ENCODE measurements at regions not wholly inside any gene's neighbourhood (a gene's known extent, or its start where the extent isn't known, plus 50 kb on each side); places are given as distances from the start of the nearest gene placed in this dataset.

GRCh38 chr2:45248214-45248613, 239.0 kb upstream of the SIX2 start:
- DNase-seq = no peak

DNA sequence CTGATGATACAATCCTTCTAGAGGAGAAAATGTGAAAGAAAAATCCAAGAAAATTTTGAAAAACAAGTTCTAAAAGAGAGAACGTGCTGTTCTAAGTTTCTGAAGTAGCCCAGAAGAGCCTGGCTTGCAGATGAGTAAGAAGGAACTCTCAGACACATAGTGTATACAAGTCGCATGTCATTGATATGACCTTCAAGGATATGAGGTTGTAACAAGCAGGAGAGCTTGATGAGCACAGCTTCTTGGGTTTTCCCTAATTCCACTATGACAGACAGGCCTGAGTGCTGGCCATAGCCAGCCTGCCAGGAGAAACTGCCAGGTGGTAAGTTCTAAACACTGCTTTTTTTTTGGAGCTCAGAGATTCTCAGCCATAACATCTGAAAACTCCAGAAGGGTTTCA, 235.7 kb upstream of the SIX2 start:
- no peak for DNase-seq

GRCh38 chr2:45242161-45242741, 233.0 kb upstream of the SIX2 start:
- DNase-seq = no peak

DNA sequence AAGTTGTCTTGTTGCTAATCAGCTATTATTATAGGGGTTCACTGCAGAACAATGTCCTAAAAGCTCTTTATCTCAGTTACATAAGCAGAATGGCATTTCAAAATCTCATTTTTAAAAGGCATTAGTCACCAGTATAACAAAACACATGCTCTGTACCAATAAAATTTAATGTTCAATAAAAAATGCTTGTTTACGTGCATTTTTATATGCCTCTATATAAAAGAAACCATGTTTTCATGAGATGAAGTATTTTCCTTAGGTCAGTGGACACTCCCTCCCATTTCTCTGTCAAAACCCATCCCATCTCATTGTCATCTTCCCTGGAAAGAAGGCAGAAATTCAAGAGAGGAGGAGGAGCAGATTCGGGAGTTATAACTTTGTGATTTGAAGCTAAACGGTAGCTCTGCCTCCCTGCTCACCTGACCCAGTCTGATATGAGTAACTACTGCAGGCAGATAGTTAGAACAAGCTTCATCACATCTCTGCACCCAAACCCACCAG, 231.9 kb upstream of the SIX2 start:
- no peak for DNase-seq

- DNase-seq = peak; percentile 11
These were observed 228.7 kb upstream of the SIX2 start for GRCh38 chr2:45237850-45238542.

DNA sequence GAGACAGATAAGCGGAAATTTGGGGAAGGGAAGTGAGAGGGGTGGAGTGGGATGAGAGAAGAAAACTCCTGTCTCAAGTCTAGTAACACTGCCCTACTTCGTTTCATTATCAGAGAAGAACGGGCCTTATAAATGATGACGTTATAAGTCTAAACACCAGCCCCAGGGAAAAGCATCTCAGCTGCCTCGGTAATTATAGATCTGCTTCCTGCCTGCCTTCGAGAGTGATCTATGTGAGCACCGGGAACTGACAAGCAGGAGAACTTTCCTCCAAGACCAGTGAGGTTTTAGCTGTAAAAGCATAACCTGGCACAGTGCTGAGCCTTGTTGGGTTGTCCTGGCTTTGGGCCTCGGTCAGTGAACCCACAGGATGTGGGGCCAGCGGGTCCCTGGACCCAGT, 227.9 kb upstream of the SIX2 start:
- DNase-seq = no peak

DNA sequence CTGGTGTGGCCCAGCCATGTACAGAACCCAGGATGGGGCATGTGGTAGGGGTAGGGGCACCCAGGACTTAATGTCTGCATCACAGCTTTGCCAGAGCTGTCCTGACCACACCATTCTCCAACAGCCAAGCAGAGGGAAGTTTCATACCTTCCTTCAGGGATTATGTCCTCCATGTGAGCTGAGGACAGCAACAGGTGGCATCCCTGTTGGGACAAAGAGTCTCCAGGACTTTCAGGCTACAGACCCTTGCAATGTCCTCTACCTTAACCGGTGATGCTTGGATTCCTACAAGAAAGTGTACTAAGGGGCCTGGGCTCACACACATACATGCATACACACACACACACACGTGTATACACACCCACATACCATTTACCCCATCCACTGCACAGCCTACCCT, 227.0 kb upstream of the SIX2 start:
- no peak for DNase-seq

GRCh38 chr2:45233301-45233700, 224.0 kb upstream of the SIX2 start:
- DNase-seq = no peak

DNA sequence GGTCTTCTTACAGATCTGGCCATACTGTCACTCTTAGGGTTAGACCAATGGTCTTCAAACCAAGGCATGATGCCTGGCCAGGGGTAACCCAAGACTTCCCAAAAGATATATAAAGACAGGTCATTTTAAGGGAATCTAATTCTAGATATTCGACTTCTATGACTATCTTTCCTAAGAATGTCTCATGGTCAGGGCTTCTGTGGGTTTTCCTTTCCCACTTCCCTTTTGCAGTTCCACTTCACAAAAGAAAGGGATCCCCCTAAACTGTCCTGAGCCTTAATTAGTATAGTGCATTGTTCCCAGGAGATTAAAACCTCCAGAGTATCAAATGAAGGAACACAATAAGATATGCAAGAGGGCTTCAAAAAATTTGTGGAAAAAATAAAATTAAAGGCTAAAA, 223.6 kb upstream of the SIX2 start:
- DNase-seq = no peak

DNA sequence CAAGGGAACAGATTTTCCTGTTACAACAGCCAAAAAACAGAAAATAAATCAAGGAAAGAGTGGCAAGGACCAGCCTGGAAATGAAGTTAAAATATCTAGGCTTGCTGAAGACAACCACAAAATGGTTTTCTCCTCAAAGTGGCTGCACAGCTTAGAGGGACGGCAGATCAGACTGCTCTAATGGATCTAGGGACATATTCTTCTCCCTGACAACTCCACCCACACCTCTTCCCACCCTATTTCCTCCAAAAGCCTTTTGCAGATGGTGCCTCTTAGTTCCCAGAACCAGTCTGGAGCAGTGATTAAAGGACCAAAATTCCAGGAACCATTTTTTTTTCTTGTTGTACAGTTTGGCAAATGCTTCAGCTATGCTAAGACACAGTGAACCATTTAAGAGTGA, 220.2 kb upstream of the SIX2 start:
- no peak for DNase-seq

- DNase-seq = no peak
These were observed 218.1 kb upstream of the SIX2 start for GRCh38 chr2:45227347-45227746.

- DNase-seq = no peak
These were observed 215.7 kb upstream of the SIX2 start for GRCh38 chr2:45224993-45225380.

- no peak for DNase-seq
These were observed 215.2 kb upstream of the SIX2 start for GRCh38 chr2:45224321-45224992.

- DNase-seq = no peak
These were observed 214.3 kb upstream of the SIX2 start for GRCh38 chr2:45223531-45223930.

- no peak for DNase-seq
These were observed 211.0 kb upstream of the SIX2 start for GRCh38 chr2:45220227-45220626.

DNA sequence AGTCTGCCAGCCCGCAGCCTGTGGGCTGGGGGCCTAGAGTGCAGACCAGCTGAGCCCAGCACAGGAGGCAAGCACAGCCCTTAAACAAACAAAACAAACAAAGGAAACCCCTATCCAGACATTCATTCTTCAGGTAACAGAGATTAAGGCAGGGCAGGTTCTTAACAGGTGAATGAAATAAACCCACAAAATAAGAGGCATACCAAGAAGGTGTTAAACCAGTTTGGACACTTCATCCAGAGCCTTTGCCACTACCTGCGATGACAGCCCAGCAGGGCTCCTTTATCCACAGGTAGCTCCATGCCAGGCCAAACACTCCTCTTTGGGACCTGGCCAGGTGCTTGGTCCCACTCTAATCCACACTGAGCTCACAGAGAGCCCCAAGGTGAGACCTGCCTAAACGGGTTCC, 209.7 kb upstream of the SIX2 start:
- DNase-seq = no peak

GRCh38 chr2:45218297-45218696, 209.0 kb upstream of the SIX2 start:
- no peak for DNase-seq

DNA sequence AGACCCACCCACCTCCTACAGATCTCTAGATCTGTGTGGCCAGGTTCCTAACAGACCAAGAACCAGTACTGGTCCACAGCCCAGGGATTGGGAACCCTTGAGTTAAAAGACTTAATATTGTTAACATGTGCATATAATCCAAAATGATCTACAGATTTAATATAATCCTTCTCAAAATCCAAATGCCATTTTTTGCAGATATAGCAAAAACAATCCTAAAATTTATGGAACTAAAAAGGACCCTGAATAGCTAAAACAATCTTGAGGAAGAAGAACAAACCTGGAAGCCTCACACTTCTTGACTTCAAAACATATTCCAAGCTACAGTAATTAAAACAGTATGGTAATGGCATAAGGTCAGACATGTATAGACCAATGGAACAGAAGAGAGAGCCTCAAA, 206.9 kb upstream of the SIX2 start:
- no peak for DNase-seq

DNA sequence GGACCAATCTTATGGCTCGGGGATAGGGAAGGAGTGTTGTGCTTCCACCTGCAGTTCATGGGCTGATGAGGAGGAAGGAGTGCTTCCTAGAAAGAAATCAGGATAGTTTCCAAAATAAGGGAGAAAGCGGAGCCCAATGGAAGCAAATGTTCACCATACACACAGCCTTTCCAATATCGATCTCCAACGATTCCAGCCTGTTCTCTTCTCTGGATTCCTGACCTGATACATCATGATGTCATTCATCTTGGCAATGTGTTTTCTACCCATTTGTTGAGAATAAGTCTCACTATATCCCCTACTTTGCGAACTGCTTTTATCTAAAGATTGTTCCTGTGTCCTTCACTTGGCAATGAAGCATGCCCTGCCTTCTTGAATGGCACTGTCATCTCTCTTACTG, 205.3 kb upstream of the SIX2 start:
- no peak for DNase-seq

DNA sequence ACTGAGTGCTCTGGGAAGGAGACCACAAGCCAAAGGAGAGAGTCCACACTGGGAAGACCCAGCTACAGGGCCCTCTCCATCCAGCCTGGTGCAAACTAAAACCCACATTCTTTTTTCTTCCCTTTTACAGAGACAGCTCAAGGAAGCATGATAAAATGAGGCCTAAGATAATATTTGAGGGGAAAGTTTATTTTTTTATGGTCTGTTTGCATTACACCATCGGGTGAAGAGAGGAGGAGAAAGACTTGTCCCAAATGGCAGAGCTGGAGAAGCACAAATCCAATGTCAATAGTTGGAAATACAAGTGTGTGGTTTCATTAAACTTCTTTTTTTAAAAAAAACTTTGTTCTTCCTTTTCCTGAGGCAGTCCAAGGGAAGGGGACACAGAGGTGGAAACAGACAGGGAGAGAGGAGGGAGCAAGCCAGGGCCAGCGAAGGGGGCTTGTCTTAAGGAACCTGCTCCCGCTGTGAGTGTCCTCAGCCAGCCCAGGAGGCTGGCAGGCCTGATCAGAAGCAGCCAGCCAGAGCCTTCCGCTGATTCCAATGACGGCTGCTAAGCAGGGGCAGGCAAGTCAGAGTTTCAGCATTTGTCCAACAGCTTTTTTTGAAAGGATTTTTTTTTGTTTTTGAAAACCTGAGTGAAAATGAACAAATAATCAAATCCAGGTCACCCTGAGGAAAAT, 203.8 kb upstream of the SIX2 start:
- DNase-seq = no peak

DNA sequence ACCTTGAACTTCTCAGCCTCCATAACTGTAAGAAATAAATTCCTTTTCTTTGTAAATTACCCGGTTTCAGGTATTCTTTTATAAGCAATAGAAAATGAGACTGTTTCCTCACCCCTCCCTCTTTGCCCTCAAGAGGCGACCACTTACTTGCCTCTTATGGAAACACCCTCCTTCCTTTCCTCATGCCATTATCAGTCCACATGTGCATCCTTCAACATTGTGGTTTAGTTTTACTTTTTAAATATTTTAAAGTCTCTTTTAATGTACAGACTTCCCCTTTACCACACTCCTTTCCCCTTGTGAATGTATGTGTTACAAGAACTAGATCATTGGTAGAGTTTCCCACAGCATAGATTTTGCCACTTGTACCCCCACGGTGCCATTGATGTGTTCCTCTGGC, 202.4 kb upstream of the SIX2 start:
- peak; percentile 27 for DNase-seq

GRCh38 chr2:45210462-45211195, 201.4 kb upstream of the SIX2 start:
- DNase-seq = no peak

GRCh38 chr2:45209875-45210274, 200.6 kb upstream of the SIX2 start:
- no peak for DNase-seq

Measured in GF-D8 (cell line).